ENCODE measurements at regions not wholly inside any gene's neighbourhood (a gene's known extent, or its start where the extent isn't known, plus 50 kb on each side); places are given as distances from the start of the nearest gene placed in this dataset.

DNA sequence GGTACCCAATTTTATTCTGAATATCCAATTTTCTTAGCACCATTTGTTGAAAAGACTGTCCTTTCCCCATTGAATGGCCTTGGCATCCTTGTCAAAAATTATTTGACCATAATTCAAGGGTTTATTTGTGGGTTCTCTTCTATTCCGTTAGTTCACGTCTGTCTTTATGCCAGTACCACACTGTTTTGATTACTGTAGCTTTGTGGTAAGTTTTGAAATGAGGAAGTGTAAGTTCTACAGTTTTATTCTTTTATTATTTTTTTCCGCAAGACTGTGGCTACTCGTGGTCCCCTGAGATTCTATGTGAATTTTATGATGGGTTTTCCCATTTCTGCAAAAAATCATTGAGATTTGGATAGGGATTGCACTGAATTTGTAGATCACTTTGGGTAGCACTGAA is 402.6 kb downstream of the PLK2 start:
- TF ChIP-seq EP300 (IDR thresholded peaks at IDR 0.05) (no peak), POLR2A (IDR thresholded peaks at IDR 0.05) (no peak), POLR2AphosphoS5 (IDR thresholded peaks at IDR 0.05) (no peak)
- TF ChIP-seq, protein P1, sequence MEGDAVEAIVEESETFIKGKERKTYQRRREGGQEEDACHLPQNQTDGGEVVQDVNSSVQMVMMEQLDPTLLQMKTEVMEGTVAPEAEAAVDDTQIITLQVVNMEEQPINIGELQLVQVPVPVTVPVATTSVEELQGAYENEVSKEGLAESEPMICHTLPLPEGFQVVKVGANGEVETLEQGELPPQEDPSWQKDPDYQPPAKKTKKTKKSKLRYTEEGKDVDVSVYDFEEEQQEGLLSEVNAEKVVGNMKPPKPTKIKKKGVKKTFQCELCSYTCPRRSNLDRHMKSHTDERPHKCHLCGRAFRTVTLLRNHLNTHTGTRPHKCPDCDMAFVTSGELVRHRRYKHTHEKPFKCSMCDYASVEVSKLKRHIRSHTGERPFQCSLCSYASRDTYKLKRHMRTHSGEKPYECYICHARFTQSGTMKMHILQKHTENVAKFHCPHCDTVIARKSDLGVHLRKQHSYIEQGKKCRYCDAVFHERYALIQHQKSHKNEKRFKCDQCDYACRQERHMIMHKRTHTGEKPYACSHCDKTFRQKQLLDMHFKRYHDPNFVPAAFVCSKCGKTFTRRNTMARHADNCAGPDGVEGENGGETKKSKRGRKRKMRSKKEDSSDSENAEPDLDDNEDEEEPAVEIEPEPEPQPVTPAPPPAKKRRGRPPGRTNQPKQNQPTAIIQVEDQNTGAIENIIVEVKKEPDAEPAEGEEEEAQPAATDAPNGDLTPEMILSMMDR (IDR thresholded peaks at IDR 0.05) = no peak

Measured in stomach (tissue), 4 donors.